ENCODE measurements at regions not wholly inside any gene's neighbourhood (a gene's known extent, or its start where the extent isn't known, plus 50 kb on each side); places are given as distances from the start of the nearest gene placed in this dataset.

GRCh38 chr15:38886315-38887163 is 321.9 kb upstream of the RASGRP1 start:
- no peak for TF ChIP-seq CTCF (IDR thresholded peaks at IDR 0.05; ENCODE audit: insufficient read depth, low read depth, low read length, missing control alignments)
- H3K4me3 ChIP-seq (ENCODE audit: low read depth, low read length), result no peak overlapping the region
- DNase-seq (ENCODE audit: low read depth), result no peak

DNA sequence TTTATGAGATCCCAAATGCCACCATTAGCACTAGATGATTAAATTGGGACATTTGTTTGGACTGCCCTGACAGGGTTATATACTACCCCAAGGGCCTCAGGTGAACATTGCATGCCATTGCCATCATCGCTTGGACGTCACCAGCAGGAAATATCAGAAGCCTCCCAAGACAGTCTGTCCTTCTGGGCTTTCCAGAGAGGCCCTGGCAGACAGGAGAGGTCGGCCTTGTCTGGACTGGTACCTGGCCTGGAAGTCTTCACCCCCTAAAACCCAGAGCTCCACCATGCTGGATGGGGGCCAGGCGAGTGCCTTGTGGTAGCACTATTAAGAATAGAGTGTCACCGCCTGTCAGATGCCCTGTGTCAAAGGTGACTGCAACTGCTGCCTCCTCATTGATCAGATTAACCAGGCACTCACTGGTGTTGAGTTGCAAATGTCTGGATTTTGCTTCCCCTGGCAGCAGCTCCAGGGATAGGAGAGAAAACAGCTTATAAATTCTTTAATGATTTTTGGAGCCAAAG is 324.1 kb upstream of the RASGRP1 start:
- no peak for DNase-seq (ENCODE audit: low read depth)
- no peak for TF ChIP-seq CTCF (IDR thresholded peaks at IDR 0.05; ENCODE audit: insufficient read depth, low read depth, low read length, missing control alignments)
- no peak overlapping the region for H3K4me3 ChIP-seq (ENCODE audit: low read depth, low read length)

GRCh38 chr15:38890194-38890593 is 325.6 kb upstream of the RASGRP1 start:
- no peak for TF ChIP-seq CTCF (IDR thresholded peaks at IDR 0.05; ENCODE audit: insufficient read depth, low read depth, low read length, missing control alignments)
- H3K4me3 ChIP-seq (ENCODE audit: low read depth, low read length), result no peak overlapping the region
- DNase-seq (ENCODE audit: low read depth), result no peak

GRCh38 chr15:38893925-38894242 is 329.3 kb upstream of the RASGRP1 start:
- TF ChIP-seq CTCF (IDR thresholded peaks at IDR 0.05; ENCODE audit: insufficient read depth, low read depth, low read length, missing control alignments), result no peak
- no peak overlapping the region for H3K4me3 ChIP-seq (ENCODE audit: low read depth, low read length)
- no peak for DNase-seq (ENCODE audit: low read depth)

DNA sequence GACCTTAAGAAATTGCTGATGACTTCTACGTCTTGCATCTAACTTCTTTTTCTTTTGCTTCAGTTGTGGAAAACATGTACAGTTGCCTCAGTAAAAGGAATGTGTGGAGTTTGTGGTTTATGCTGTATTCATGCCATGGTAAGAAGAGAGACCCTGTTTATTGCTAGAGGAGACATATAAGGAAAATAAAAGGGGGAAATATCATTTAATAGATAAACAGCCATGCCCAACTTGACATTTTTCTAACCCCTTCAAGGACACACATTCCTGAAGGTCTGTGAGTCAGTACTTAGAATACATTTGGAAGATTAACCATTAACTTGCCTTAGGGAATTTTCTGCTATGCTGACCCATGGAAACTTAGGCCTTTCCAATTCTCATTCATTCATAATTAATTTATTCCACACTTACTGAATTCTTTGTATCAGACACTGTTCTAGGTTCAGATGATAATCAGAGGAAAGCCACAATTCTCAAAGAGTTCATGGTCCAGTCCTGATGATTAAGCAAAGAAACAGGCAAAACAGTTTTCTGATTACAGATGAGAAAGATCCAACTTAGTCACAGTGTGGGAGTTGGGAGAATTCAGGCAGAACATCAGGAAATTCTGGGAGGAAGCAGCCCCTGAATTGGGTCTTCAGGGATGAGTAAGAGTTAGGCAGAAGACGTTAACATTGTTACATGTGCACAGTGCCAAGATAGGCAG is 329.8 kb upstream of the RASGRP1 start:
- TF ChIP-seq CTCF (IDR thresholded peaks at IDR 0.05; ENCODE audit: insufficient read depth, low read depth, low read length, missing control alignments), result no peak
- no peak overlapping the region for H3K4me3 ChIP-seq (ENCODE audit: low read depth, low read length)
- DNase-seq (ENCODE audit: low read depth), result no peak

GRCh38 chr15:38895326-38896255 is 331.0 kb upstream of the RASGRP1 start:
- no peak for DNase-seq (ENCODE audit: low read depth)
- no peak for TF ChIP-seq CTCF (IDR thresholded peaks at IDR 0.05; ENCODE audit: insufficient read depth, low read depth, low read length, missing control alignments)
- H3K4me3 ChIP-seq (ENCODE audit: low read depth, low read length), result no peak overlapping the region

Measured in GM12865 (cell line).